Neural cell (in vitro differentiated cells): ENCODE measurements at regions not wholly inside any gene's neighbourhood (a gene's known extent, or its start where the extent isn't known, plus 50 kb on each side); places are given as distances from the start of the nearest gene placed in this dataset.

Experiments used
- H2AFZ ChIP-seq: fragments of 200-600, 300-800 bp; sonication (generic), shearing (Covaris generic); 2 replicates; pipeline ENCODE4 v1.6.0; 2014; ENCODE audit warnings: low read depth, mild to moderate bottlenecking, antibody characterized with exemption, low read length, moderate library complexity
- H3F3A ChIP-seq: fragments of 200-600 bp; shearing (Covaris generic); 2 replicates; pipeline ENCODE4 v1.6.1; 2016; ENCODE audit warnings: mild to moderate bottlenecking, moderate library complexity, mixed read lengths, antibody characterized with exemption, low read length; ENCODE audit not compliant: insufficient read depth, poor library complexity, severe bottlenecking
- H3K27ac ChIP-seq: fragments of 200-600, 300-800 bp; sonication (generic), shearing (Covaris generic); 2 replicates; pipeline ENCODE4 v1.5.1; 2014; ENCODE audit warnings: mild to moderate bottlenecking, low read length, moderate library complexity
- H3K27me3 ChIP-seq: fragments of 300-800, 200-600 bp; sonication (generic), shearing (Covaris generic); 2 replicates; pipeline ENCODE4 v1.6.0; 2014; ENCODE audit warnings: mild to moderate bottlenecking, low read depth, low read length, moderate library complexity; ENCODE audit not compliant: insufficient read depth
- H3K36me3 ChIP-seq: fragments of 300-800, 200-600 bp; sonication (generic), shearing (Covaris generic); 2 replicates; pipeline ENCODE4 v1.5.1; 2014; ENCODE audit warnings: mild to moderate bottlenecking, antibody characterized with exemption, low read length, moderate library complexity; ENCODE audit not compliant: insufficient read depth
- H3K4me2 ChIP-seq: fragments of 300-800, 200-600 bp; sonication (generic), shearing (Covaris generic); 2 replicates; pipeline ENCODE4 v1.6.0; 2014; ENCODE audit warnings: mild to moderate bottlenecking, low read length
- H3K4me3 ChIP-seq: fragments of 300-800, 200-600 bp; sonication (generic), shearing (Covaris generic); 2 replicates; pipeline ENCODE4 v1.5.1; 2014; ENCODE audit warnings: mild to moderate bottlenecking, low read length, moderate library complexity
- H3K79me2 ChIP-seq: fragments of 200-600 bp; shearing (Covaris generic); replicated peaks from 2 replicates; pipeline ENCODE4 v1.6.0; 2014; ENCODE audit warnings: mild to moderate bottlenecking, low read length, moderate library complexity; ENCODE audit not compliant: insufficient read depth
- H3K9ac ChIP-seq: fragments of 300-800, 200-600 bp; sonication (generic), shearing (Covaris generic); 2 replicates; pipeline ENCODE4 v1.6.1; 2016; ENCODE audit warnings: mild to moderate bottlenecking, low read length, mixed read lengths
- H3K9me2 ChIP-seq: fragments of 200-600 bp; shearing (Covaris generic); 2 replicates; pipeline ENCODE4 v1.6.1; 2016; ENCODE audit warnings: mild to moderate bottlenecking, low read length, mixed read lengths; ENCODE audit not compliant: insufficient read depth
- H3K9me3 ChIP-seq: fragments of 200-600, 300-800 bp; sonication (generic), shearing (Covaris generic); 2 replicates; pipeline ENCODE4 v1.6.1; 2016; ENCODE audit warnings: mild to moderate bottlenecking, mixed run types, low read length, moderate library complexity, mixed read lengths
- H4K20me1 ChIP-seq: fragments of 200-600 bp; shearing (Covaris generic); 2 replicates; pipeline ENCODE4 v1.6.1; 2016; ENCODE audit warnings: mild to moderate bottlenecking, mixed run types; ENCODE audit not compliant: insufficient read depth
- CTCF ChIP-seq: fragments of 450-650 bp; IDR thresholded peaks from 2 replicates; pipeline ENCODE4 v1.5.1; 2014; ENCODE audit warnings: antibody characterized with exemption, mild to moderate bottlenecking, moderate library complexity; ENCODE audit not compliant: poor library complexity, severe bottlenecking
- EP300 ChIP-seq: fragments of 450-650 bp; conservative IDR thresholded peaks from 2 replicates; pipeline ENCODE4 v1.6.1; 2014; ENCODE audit warnings: antibody characterized with exemption, mild to moderate bottlenecking, moderate library complexity; ENCODE audit not compliant: poor library complexity, severe bottlenecking
- EZH2 ChIP-seq: fragments of 200-600, 300-800 bp; shearing (Covaris generic), sonication (generic); IDR thresholded peaks from 2 replicates; pipeline ENCODE4 v1.6.1; 2014; ENCODE audit warnings: antibody characterized with exemption, low read length, borderline replicate concordance, mild to moderate bottlenecking; ENCODE audit not compliant: insufficient read depth, poor library complexity, severe bottlenecking
- MXI1 ChIP-seq: fragments of 450-650 bp; conservative IDR thresholded peaks from 2 replicates; pipeline ENCODE4 v1.6.1; 2014; ENCODE audit warnings: antibody characterized with exemption, mild to moderate bottlenecking; ENCODE audit not compliant: poor library complexity, severe bottlenecking
- POLR2AphosphoS5 ChIP-seq: IDR thresholded peaks from 2 replicates; pipeline ENCODE4 v1.6.1; 2012
- RAD21 ChIP-seq: fragments of 450-650 bp; conservative IDR thresholded peaks from 2 replicates; pipeline ENCODE4 v1.6.1; 2014; ENCODE audit warnings: antibody characterized with exemption, mild to moderate bottlenecking, moderate library complexity
- REST ChIP-seq: IDR thresholded peaks from 2 replicates; pipeline ENCODE4 v1.6.1; 2012; ENCODE audit warnings: borderline replicate concordance
- SMC3 ChIP-seq: fragments of 450-650 bp; conservative IDR thresholded peaks from 2 replicates; pipeline ENCODE4 v1.6.1; 2014; ENCODE audit warnings: antibody characterized with exemption, mild to moderate bottlenecking, moderate library complexity; ENCODE audit not compliant: poor library complexity
- TAF1 ChIP-seq: IDR thresholded peaks from 2 replicates; pipeline ENCODE4 v1.6.1; 2012; ENCODE audit warnings: low read depth

GRCh38 chr1:14055442-14056223 is 355.6 kb downstream of the PRDM2 start:
- no peak overlapping the region for H3K9ac ChIP-seq
- no peaks in the 10 kb centered on the region for H3F3A ChIP-seq
- H4K20me1 ChIP-seq, result no peaks in the 10 kb centered on the region
- H2AFZ ChIP-seq, result no peak overlapping the region
- no peaks in the 10 kb centered on the region for H3K9me3 ChIP-seq
- no peaks in the 10 kb centered on the region for H3K9me2 ChIP-seq
- H3K4me2 ChIP-seq, result no peak overlapping the region
- no peaks in the 10 kb centered on the region for H3K36me3 ChIP-seq
- no peak for TF ChIP-seq TAF1
- no peak overlapping the region for H3K4me3 ChIP-seq
- H3K27me3 ChIP-seq, result no peaks in the 10 kb centered on the region
- no peaks in the 10 kb centered on the region for H3K79me2 ChIP-seq
- H3K27ac ChIP-seq, result no peak overlapping the region

GRCh38 chr1:14057640-14058039 is 357.7 kb downstream of the PRDM2 start:
- Histone ChIP-seq H4K20me1 (no peaks in the 10 kb centered on the region), H3K36me3 (no peaks in the 10 kb centered on the region), H3K79me2 (no peaks in the 10 kb centered on the region), H3K27ac (no peak overlapping the region), H3K27me3 (no peaks in the 10 kb centered on the region), H3K9me2 (no peaks in the 10 kb centered on the region), H3K4me2 (no peak overlapping the region), H3K9me3 (no peaks in the 10 kb centered on the region), H3K9ac (no peak overlapping the region), H2AFZ (no peak overlapping the region), H3F3A (no peaks in the 10 kb centered on the region), H3K4me3 (no peak overlapping the region)
- TF ChIP-seq EZH2 (no peak), CTCF (no peak), RAD21 (no peak), EP300 (no peak), TAF1 (no peak), SMC3 (no peak), REST (no peak), MXI1 (no peak), POLR2AphosphoS5 (no peak)

- no peaks in the 10 kb centered on the region for H3K36me3 ChIP-seq
- H3K79me2 ChIP-seq, result no peaks in the 10 kb centered on the region
- no peaks in the 10 kb centered on the region for H3F3A ChIP-seq
- no peak overlapping the region for H3K4me2 ChIP-seq
- H3K27ac ChIP-seq, result no peak overlapping the region
- H3K9ac ChIP-seq, result no peak overlapping the region
- no peaks in the 10 kb centered on the region for H3K27me3 ChIP-seq
- H3K9me2 ChIP-seq, result no peaks in the 10 kb centered on the region
- no peaks in the 10 kb centered on the region for H4K20me1 ChIP-seq
- H2AFZ ChIP-seq, result no peak overlapping the region
- H3K4me3 ChIP-seq, result no peak overlapping the region
- H3K9me3 ChIP-seq, result no peaks in the 10 kb centered on the region
- TF ChIP-seq POLR2AphosphoS5 (no peak), REST (no peak), EP300 (no peak)
Observed at GRCh38 chr1:14061204-14061603, 361.2 kb downstream of the PRDM2 start.
